Aorta (tissue), 5 donors: ENCODE measurements at regions not wholly inside any gene's neighbourhood (a gene's known extent, or its start where the extent isn't known, plus 50 kb on each side); places are given as distances from the start of the nearest gene placed in this dataset.

Experiments
- ATAC-seq: fragments of 200-7000 bp; cut with Tn5 transposase; one replicate; pipeline ENCODE4 v1.9.1; 2022; ENCODE audit warnings: moderate library complexity; ENCODE audit not compliant: low FRiP score
- DNase-seq, 2 donors: peaks; one replicate each; pipeline ENCODE4 v3.0.0-alpha.2; 2020
- H3K27ac ChIP-seq, 2 donors: one replicate each; pipeline ENCODE4 v1.5.1; 2013; ENCODE audit warnings: low read length in 2 of 2, mild to moderate bottlenecking in 2 of 2, moderate library complexity in 2 of 2, control low read depth in 1 of 2, inconsistent platforms in 1 of 2, low read depth in 1 of 2
- H3K27me3 ChIP-seq, 2 donors: one replicate each; pipeline ENCODE4 v1.6.1; 2013; ENCODE audit warnings: control low read depth in 1 of 2, low read length in 1 of 2, mild to moderate bottlenecking in 1 of 2, moderate library complexity in 1 of 2; ENCODE audit not compliant: insufficient read depth in 2 of 2, control insufficient read depth in 1 of 2
- H3K36me3 ChIP-seq, 2 donors: one replicate each; pipeline ENCODE4 v1.6.1; 2013; ENCODE audit warnings: control low read depth in 1 of 2, low read length in 1 of 2, mild to moderate bottlenecking in 1 of 2; ENCODE audit not compliant: insufficient read depth in 2 of 2, control insufficient read depth in 1 of 2
- H3K4me1 ChIP-seq, 2 donors: one replicate each; pipeline ENCODE4 v1.6.1; 2013; ENCODE audit warnings: low read length in 2 of 2, control low read depth in 1 of 2, mild to moderate bottlenecking in 1 of 2, moderate library complexity in 1 of 2; ENCODE audit not compliant: insufficient read depth in 2 of 2, control insufficient read depth in 1 of 2
- H3K4me3 ChIP-seq, 2 donors: one replicate each; pipeline ENCODE4 v1.5.1; 2013; ENCODE audit warnings: low read length in 2 of 2, control low read depth in 1 of 2, mild to moderate bottlenecking in 1 of 2
- H3K9me3 ChIP-seq: one replicate; pipeline ENCODE4 v1.6.1; 2013; ENCODE audit warnings: mild to moderate bottlenecking, low read length; ENCODE audit not compliant: control insufficient read depth
- WGBS, 2 donors: extraction: QIAGEN DNeasy Blood & Tissue Kit; methylation state at CpG; one replicate each; pipeline ENCODE4 v1.1.7; 2013; 5-methylcytosine and 5-hydroxymethylcytosine counted together
- intact Hi-C, 2 donors: fragments of 100-400 bp; cut with DNase I; formaldehyde crosslinking; loops; one replicate each; pipeline versions ENCODE4 v1.14.2 to v1.15.0; 2022
- donor health status: healthy with polysubstance abuse.
- donor health status: Bipolar disorder and iron deficiency.
- donor health status: DM: no; HTN: no; CAD: no.
- donor health status: DM: no; HTN: no; CAD: no.
- donor health status: DM: yes; HTN: yes; CAD: no.

- H3K4me1 ChIP-seq: no peaks in the 10 kb centered on the region
- intact Hi-C loops: loop anchor here (5.0 kb wide), 3 partner anchors 121 to 394 kb away; partner anchors contain the start of gene NFIL3 (in 1 of the 2)
- 89 to 93% methylated on average over 10 of the region's 10 CpGs for WGBS, 2 donors
- no peaks in the 10 kb centered on the region for H3K27me3 ChIP-seq
- H3K4me3 ChIP-seq: no peak overlapping the region
- H3K36me3 ChIP-seq: no peaks in the 10 kb centered on the region
- ATAC-seq (no peak), DNase-seq (no peak)
- no peak overlapping the region for H3K27ac ChIP-seq
- H3K9me3 ChIP-seq: no peaks in the 10 kb centered on the region
Observed at GRCh38 chr9:91038483-91039124, 237.0 kb downstream of the SYK start.

GRCh38 chr9:91039125-91039834, 237.7 kb downstream of the SYK start:
- intact Hi-C loops: loop anchor here (5.0 kb wide), 3 partner anchors 122 to 393 kb away; partner anchors contain the start of gene NFIL3 (in 1 of the 2)
- Histone ChIP-seq H3K9me3 (no peaks in the 10 kb centered on the region), H3K4me1 (no peaks in the 10 kb centered on the region), H3K4me3 (no peak overlapping the region), H3K36me3 (no peaks in the 10 kb centered on the region), H3K27me3 (no peaks in the 10 kb centered on the region), H3K27ac (no peak overlapping the region)
- DNase-seq: no peak
- 97 to 98% methylated on average over 8 of the region's 8 CpGs for WGBS, 2 donors
- no peak for ATAC-seq

- H3K27ac ChIP-seq: no peak overlapping the region
- no peaks in the 10 kb centered on the region for H3K36me3 ChIP-seq
- no peak overlapping the region for H3K4me3 ChIP-seq
- no peaks in the 10 kb centered on the region for H3K9me3 ChIP-seq
- DNase-seq (no peak), ATAC-seq (no peak)
- intact Hi-C loops: loop anchor here (5.0 kb wide), 3 partner anchors 122 to 393 kb away; partner anchors contain the start of gene NFIL3 (in 1 of the 2)
- WGBS, 2 donors: 94 to 97% methylated on average over 8 of the region's 8 CpGs
- H3K4me1 ChIP-seq: no peaks in the 10 kb centered on the region
- H3K27me3 ChIP-seq: no peaks in the 10 kb centered on the region
Observed at GRCh38 chr9:91039835-91040140, 238.2 kb downstream of the SYK start.

GRCh38 chr9:91040371-91041215, 239.0 kb downstream of the SYK start:
- intact Hi-C loops: no loop called here
- no peaks in the 10 kb centered on the region for H3K27me3 ChIP-seq
- no peak overlapping the region for H3K27ac ChIP-seq
- no peak for ATAC-seq
- no peaks in the 10 kb centered on the region for H3K36me3 ChIP-seq
- no peaks in the 10 kb centered on the region for H3K9me3 ChIP-seq
- 95 to 96% methylated on average over 14 of the region's 14 CpGs for WGBS, 2 donors
- DNase-seq: no peak
- no peak overlapping the region for H3K4me3 ChIP-seq
- H3K4me1 ChIP-seq: no peaks in the 10 kb centered on the region

GRCh38 chr9:91042024-91042423, 240.4 kb downstream of the SYK start:
- no peaks in the 10 kb centered on the region for H3K4me1 ChIP-seq
- intact Hi-C loops: no loop called here
- WGBS, 2 donors: 90 to 94% methylated on average over 4 of the region's 4 CpGs
- H3K36me3 ChIP-seq: no peaks in the 10 kb centered on the region
- no peak overlapping the region for H3K27ac ChIP-seq
- ATAC-seq: no peak
- H3K27me3 ChIP-seq: no peaks in the 10 kb centered on the region
- no peak for DNase-seq
- no peak overlapping the region for H3K4me3 ChIP-seq
- no peaks in the 10 kb centered on the region for H3K9me3 ChIP-seq

GRCh38 chr9:91042541-91042940, 240.9 kb downstream of the SYK start:
- Histone ChIP-seq H3K4me1 (no peaks in the 10 kb centered on the region), H3K9me3 (no peaks in the 10 kb centered on the region), H3K27ac (no peak overlapping the region), H3K36me3 (no peaks in the 10 kb centered on the region), H3K27me3 (no peaks in the 10 kb centered on the region), H3K4me3 (no peak overlapping the region)
- no peak for DNase-seq
- intact Hi-C loops: no loop called here
- WGBS, 2 donors: 94 to 97% methylated on average over 5 of the region's 5 CpGs
- ATAC-seq: no peak

- intact Hi-C loops: no loop called here
- Histone ChIP-seq H3K36me3 (no peaks in the 10 kb centered on the region), H3K4me3 (no peak overlapping the region), H3K27ac (no peak overlapping the region), H3K9me3 (no peaks in the 10 kb centered on the region), H3K27me3 (no peaks in the 10 kb centered on the region), H3K4me1 (no peaks in the 10 kb centered on the region)
- ATAC-seq (no peak), DNase-seq (no peak)
- 88 to 90% methylated on average over 18 of the region's 18 CpGs for WGBS, 2 donors
Observed at GRCh38 chr9:91043056-91043810, 241.6 kb downstream of the SYK start.

GRCh38 chr9:91043811-91044175, 242.2 kb downstream of the SYK start:
- intact Hi-C loops: no loop called here
- Histone ChIP-seq H3K9me3 (no peaks in the 10 kb centered on the region), H3K36me3 (no peaks in the 10 kb centered on the region), H3K4me1 (no peaks in the 10 kb centered on the region), H3K27me3 (no peaks in the 10 kb centered on the region), H3K27ac (no peak overlapping the region), H3K4me3 (no peak overlapping the region)
- 89 to 92% methylated on average over 5 of the region's 5 CpGs for WGBS, 2 donors
- ATAC-seq: no peak
- no peak for DNase-seq
